Osteoblast (primary cell): ENCODE measurements at regions not wholly inside any gene's neighbourhood (a gene's known extent, or its start where the extent isn't known, plus 50 kb on each side); places are given as distances from the start of the nearest gene placed in this dataset.

Experiments used
- DNase-seq: peaks from one replicate; pipeline ENCODE4 v3.0.0; 2011; ENCODE audit warnings: low spot score, mixed read lengths; ENCODE audit not compliant: insufficient read length; ENCODE audit errors: missing footprints
- H2AFZ ChIP-seq: 2 replicates; pipeline ENCODE4 v1.6.0; 2011; ENCODE audit warnings: mild to moderate bottlenecking, low read length
- H3K27ac ChIP-seq: 2 replicates; pipeline ENCODE4 v1.5.1; 2011; ENCODE audit warnings: mild to moderate bottlenecking, low read depth, low read length, moderate library complexity
- H3K27me3 ChIP-seq: 2 replicates; pipeline ENCODE4 v1.6.0; 2012; ENCODE audit warnings: mild to moderate bottlenecking, control low read depth, inconsistent platforms, low read length, moderate library complexity; ENCODE audit not compliant: insufficient read depth
- H3K36me3 ChIP-seq: 2 replicates; pipeline ENCODE4 v1.5.1; 2011; ENCODE audit warnings: mild to moderate bottlenecking, low read length, control low read depth, moderate library complexity; ENCODE audit not compliant: insufficient read depth
- H3K4me1 ChIP-seq: 2 replicates; pipeline ENCODE4 v1.5.1; 2011; ENCODE audit warnings: mild to moderate bottlenecking, low read length, control low read depth, moderate library complexity; ENCODE audit not compliant: insufficient read depth
- H3K4me2 ChIP-seq: 2 replicates; pipeline ENCODE4 v1.6.0; 2011; ENCODE audit warnings: mild to moderate bottlenecking, low read length; ENCODE audit not compliant: insufficient read depth
- H3K4me3 ChIP-seq: fragments of 200-600 bp; sonication (generic); 3 replicates; pipeline ENCODE4 v1.5.1; 2012; ENCODE audit warnings: mild to moderate bottlenecking, low read length, inconsistent platforms; ENCODE audit not compliant: insufficient read depth
- H3K79me2 ChIP-seq: 2 replicates; pipeline ENCODE4 v1.6.0; 2012; ENCODE audit warnings: mild to moderate bottlenecking, low read length, control low read depth, inconsistent platforms; ENCODE audit not compliant: insufficient read depth
- H3K9me3 ChIP-seq: 2 replicates; pipeline ENCODE4 v1.5.1; 2011; ENCODE audit warnings: low read depth, low read length, control low read depth
- H4K20me1 ChIP-seq: 2 replicates; pipeline ENCODE4 v1.6.0; 2012; ENCODE audit warnings: mild to moderate bottlenecking, low read length, control low read depth; ENCODE audit not compliant: insufficient read depth
- CTCF ChIP-seq: IDR thresholded peaks from 2 replicates; pipeline ENCODE4 v1.5.1; 2011; ENCODE audit warnings: mild to moderate bottlenecking, low read depth, low read length, moderate library complexity; ENCODE audit errors: extremely low read depth

GRCh38 chrX:79568309-79568708 lies 201.2 kb upstream of the ITM2A start:
- Histone ChIP-seq H4K20me1 (no peaks in the 10 kb centered on the region), H3K79me2 (no peaks in the 10 kb centered on the region), H3K4me1 (no peaks in the 10 kb centered on the region), H3K36me3 (no peaks in the 10 kb centered on the region), H2AFZ (no peak overlapping the region), H3K4me2 (no peak overlapping the region), H3K27me3 (no peaks in the 10 kb centered on the region), H3K27ac (no peak overlapping the region), H3K4me3 (no peak overlapping the region), H3K9me3 (no peaks in the 10 kb centered on the region)
- DNase-seq: no peak
- no peak for TF ChIP-seq CTCF

GRCh38 chrX:79564362-79564761 lies 197.2 kb upstream of the ITM2A start:
- H3K4me2 ChIP-seq: no peak overlapping the region
- H3K79me2 ChIP-seq: no peaks in the 10 kb centered on the region
- TF ChIP-seq CTCF: no peak
- no peak overlapping the region for H3K27ac ChIP-seq
- H2AFZ ChIP-seq: no peak overlapping the region
- H3K9me3 ChIP-seq: no peaks in the 10 kb centered on the region
- H3K27me3 ChIP-seq: no peaks in the 10 kb centered on the region
- H3K4me1 ChIP-seq: no peaks in the 10 kb centered on the region
- no peaks in the 10 kb centered on the region for H3K36me3 ChIP-seq
- no peak for DNase-seq
- H4K20me1 ChIP-seq: no peaks in the 10 kb centered on the region
- no peak overlapping the region for H3K4me3 ChIP-seq

- Histone ChIP-seq H3K27me3 (no peaks in the 10 kb centered on the region), H3K4me1 (no peaks in the 10 kb centered on the region), H3K4me3 (no peak overlapping the region), H3K79me2 (no peaks in the 10 kb centered on the region), H4K20me1 (no peaks in the 10 kb centered on the region), H2AFZ (no peak overlapping the region), H3K36me3 (no peaks in the 10 kb centered on the region), H3K27ac (no peak overlapping the region), H3K4me2 (no peak overlapping the region), H3K9me3 (no peaks in the 10 kb centered on the region)
- no peak for TF ChIP-seq CTCF
- DNase-seq: no peak
Measured at GRCh38 chrX:79559290-79559689, 192.2 kb upstream of the ITM2A start.

- no peak overlapping the region for H3K27ac ChIP-seq
- no peak overlapping the region for H3K4me3 ChIP-seq
- DNase-seq: no peak
- H4K20me1 ChIP-seq: no peaks in the 10 kb centered on the region
- no peaks in the 10 kb centered on the region for H3K27me3 ChIP-seq
- no peak for TF ChIP-seq CTCF
- H3K4me1 ChIP-seq: no peaks in the 10 kb centered on the region
- H3K9me3 ChIP-seq: no peaks in the 10 kb centered on the region
- no peak overlapping the region for H2AFZ ChIP-seq
- H3K36me3 ChIP-seq: no peaks in the 10 kb centered on the region
- H3K79me2 ChIP-seq: no peaks in the 10 kb centered on the region
- H3K4me2 ChIP-seq: no peak overlapping the region
Measured at GRCh38 chrX:79557212-79557611, 190.1 kb upstream of the ITM2A start.
